NCI-H2196 (cell line): ENCODE measurements at regions not wholly inside any gene's neighbourhood (a gene's known extent, or its start where the extent isn't known, plus 50 kb on each side); places are given as distances from the start of the nearest gene placed in this dataset.
"Not testable (repeated sequence)": the region's sequence is repeated elsewhere in the genome, so short reads cannot be mapped to it uniquely, and the experiment has no call there.

Experiments
- DNase-seq: peaks from one replicate; lab custom pipeline; 2025; ENCODE audit not compliant: unreplicated experiment; lab: John Stamatoyannopoulos, UW

- not testable (repeated sequence) for DNase-seq
These were observed 189.4 kb downstream of the TTC6 start for GRCh38 chr14:37784827-37785223.

DNA sequence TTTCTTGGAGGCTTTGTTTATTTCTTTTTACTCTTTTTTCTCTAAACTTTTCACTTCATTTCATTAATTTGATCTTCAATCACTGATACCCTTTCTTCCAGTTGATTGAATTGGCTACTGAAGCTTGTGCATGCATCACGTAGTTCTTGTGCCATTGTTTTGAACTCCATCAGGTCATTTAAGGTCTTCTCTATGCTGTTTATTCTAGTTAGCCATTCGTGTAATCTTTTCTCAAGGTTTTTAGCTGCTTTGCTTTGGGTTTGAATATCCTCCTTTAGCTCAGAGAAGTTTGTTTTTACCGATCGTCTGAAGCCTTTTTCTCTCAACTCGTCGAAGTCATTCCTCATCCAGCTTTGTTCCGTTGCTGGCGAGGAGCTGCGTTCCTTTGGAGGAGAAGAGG lies 189.9 kb downstream of the TTC6 start:
- DNase-seq, result not testable (repeated sequence)

- DNase-seq, result not testable (repeated sequence)
These were observed 190.7 kb downstream of the TTC6 start for GRCh38 chr14:37786114-37786625.

DNA sequence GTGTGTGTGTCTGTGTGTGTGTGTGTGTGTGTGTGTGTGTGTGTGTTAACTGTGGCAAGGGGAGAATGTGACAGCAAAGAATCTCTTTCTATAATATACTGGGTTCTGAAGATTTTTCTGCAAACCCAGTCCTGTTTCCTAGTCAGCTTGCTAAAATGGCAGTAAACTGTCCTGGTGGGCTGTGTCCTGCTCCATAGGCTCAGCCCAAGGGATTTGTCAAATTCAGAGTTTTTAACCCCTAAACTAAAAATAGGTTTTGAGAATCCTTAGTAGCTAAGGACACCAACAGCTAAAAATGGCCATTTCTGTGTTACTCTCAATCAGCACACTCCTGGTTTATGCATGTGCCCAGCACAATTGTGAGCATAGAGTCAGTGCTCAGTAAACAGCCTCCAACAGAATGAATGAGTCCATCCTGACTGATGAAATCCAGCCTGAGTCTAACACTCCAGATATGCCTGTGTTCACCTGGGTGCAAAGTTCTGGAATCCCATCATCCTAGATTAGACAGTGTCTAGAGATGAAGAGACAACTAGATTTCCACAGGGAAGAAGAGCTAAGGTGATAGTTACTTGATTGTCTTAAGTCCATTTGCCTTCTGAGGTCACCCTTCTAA lies 192.6 kb downstream of the TTC6 start:
- DNase-seq, result no peak

DNA sequence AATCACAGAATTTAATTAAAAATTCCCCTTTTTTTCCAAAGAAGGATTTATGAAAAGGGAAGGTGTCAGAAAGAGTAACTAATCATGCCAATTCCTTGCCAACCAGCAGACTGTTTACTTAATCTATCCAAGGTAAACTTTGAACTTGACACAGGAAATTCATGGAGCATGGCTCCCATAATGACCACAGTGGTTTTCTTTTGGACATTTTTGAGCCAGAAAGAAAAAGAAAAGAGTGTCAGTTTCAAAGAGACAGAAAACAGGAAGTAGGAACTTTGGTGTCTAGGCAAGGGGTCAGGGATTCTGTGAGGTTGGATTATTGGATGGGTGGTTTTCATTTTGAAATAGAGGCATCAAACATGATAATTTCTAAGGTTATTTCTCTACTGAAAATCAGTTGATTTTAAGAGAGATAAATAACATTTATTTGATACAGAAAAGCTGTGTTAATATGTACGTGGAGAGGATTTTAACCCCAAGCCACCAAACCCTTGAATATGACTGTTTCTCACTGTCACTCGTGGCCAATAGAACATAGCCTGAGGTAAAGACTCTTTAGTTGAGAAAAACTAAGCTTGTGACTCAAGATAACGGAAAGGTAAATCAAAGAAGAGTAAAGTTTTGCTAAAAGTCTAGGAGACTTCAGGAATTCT lies 196.1 kb downstream of the TTC6 start:
- DNase-seq, result no peak

DNA sequence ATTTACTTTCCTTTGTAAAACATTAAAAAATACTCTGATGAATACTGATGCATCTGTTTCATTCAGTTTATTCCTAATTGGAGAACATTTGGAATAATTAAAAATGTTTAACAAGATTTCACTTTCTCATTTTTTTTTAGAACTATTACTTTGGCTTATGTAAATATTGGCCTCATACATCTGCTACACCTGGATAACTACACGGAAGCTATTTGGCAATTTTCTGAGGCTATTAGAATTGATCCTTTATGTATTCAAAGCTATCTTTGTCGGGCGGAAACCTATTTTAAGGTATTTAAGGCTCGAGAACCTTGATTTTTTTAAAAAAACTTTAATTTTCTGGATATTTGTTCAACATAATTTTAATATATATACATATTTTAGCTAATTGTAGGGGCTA lies 196.7 kb downstream of the TTC6 start:
- DNase-seq, result no peak

DNA sequence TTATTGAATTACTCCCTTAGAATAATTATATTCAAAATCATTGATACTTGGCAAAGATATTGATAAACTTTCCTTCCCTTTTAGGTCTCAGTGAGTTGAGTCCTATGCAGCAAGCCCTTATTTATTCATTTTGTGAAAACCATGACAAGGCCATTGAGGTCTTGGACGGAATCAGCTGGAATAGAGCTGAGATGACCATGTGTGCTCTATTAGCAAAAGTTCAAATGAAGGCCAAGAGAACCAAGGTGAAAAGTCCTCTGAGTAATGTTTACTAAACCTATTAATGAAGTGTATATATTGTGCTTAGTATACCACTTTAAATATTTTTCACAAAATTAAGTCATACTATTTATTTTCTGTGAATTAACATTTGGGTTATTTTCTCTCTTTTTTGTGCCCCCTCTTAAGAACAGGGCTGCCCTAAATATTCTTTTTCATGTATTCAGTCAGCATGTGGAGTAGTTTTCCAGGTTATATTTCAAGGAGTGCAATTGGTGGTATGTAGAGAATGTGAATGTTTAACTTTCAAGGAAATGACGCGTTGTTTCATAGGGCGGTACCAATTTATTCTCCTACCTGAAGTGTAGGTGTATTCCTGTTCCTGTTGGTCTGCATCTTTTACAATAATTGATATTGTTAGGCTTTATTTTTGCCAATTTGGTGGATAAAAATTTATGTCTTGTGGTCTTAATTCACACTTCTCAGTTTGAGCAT lies 201.4 kb downstream of the TTC6 start:
- DNase-seq, result no peak

GRCh38 chr14:37797675-37798074 lies 202.2 kb downstream of the TTC6 start:
- no peak for DNase-seq

DNA sequence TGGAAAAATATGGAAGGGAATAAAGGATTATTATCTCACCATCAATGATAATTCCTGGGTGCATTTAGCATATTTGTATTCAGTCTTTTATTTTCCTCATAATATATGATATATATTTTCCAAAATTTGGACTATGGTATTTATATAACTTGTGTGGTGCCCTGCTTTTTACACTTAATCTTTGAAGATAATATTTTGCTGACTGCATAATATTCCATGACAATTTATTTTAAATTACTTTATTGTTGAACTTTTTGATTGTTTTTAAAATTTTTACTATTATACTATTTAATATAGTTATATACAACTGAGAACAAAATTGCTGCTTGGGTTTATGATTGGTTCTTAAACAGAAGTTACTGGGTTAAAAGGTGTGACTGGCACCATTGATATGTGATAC lies 212.3 kb downstream of the TTC6 start:
- no peak for DNase-seq

GRCh38 chr14:37810094-37810801 lies 214.8 kb downstream of the TTC6 start:
- DNase-seq, result no peak

- no peak for DNase-seq
These were observed 218.3 kb downstream of the TTC6 start for GRCh38 chr14:37813732-37814131.

DNA sequence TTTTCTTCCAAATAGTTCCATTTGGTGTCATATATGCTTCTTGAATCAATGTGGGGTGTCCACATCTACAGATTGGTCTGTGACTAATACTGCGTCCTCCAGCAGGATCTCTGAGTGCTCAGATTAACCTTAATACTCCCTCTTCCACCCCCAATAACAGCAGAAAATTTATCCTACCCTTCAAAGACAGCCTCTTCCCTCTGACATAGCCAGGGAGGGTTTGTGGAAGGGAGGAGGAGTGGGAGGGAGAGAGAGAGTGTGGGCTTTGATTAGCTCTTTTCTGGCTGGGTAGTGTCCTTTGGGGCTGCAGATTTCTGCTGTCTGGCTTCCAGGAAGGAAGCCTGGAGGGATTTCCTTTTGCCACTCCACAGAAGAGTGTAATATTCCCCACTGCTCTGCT lies 220.7 kb downstream of the TTC6 start:
- no peak for DNase-seq

GRCh38 chr14:37816743-37817295 lies 221.4 kb downstream of the TTC6 start:
- DNase-seq, result no peak

GRCh38 chr14:37819155-37820015 lies 224.0 kb downstream of the TTC6 start:
- DNase-seq, result peak; percentile 11

GRCh38 chr14:37820810-37821209 lies 225.4 kb downstream of the TTC6 start:
- not testable (repeated sequence) for DNase-seq

DNA sequence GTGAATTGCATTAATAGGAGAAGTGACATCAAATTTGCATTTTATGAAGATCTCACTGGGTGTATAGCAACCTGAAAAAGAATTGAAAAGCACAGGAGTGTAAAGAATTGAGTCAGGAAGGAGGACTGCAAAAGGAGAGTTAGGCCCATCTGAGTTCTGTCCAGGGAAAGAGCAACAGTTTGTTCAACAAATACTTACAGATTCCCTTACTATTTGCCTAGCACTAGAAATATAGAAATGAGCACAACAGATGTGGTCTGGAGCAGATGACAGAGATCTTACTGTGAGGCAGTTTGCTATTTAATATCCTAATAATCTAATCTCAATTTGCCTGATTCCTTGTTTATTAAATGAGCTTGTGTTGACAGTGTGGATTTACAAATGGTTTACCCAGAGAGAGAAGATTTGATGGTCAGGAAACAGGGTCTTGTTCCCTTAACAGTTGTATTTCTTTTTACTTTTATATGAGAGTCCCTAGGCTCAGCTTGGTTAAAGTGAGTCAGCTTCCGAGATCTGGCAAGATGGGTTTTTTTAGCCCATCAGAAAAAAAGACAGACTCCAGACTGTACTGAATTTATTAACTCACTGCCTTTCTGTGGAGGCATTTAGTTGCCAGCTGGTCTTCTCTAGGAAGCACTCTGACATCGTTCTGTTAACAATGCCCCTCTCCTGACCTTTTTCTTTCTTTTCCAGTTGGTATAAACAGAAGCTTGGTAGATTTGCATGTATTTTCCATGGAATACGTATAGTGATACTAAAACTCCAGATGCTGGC lies 229.7 kb downstream of the TTC6 start:
- DNase-seq, result no peak

- DNase-seq, result no peak
These were observed 231.4 kb downstream of the TTC6 start for GRCh38 chr14:37826869-37827268.

GRCh38 chr14:37830271-37830670 lies 234.8 kb downstream of the TTC6 start:
- DNase-seq, result no peak

- no peak for DNase-seq
These were observed 238.8 kb downstream of the TTC6 start for GRCh38 chr14:37834275-37834674.
